ENCODE measurements at regions not wholly inside any gene's neighbourhood (a gene's known extent, or its start where the extent isn't known, plus 50 kb on each side); places are given as distances from the start of the nearest gene placed in this dataset.

- TF ChIP-seq EP300 (IDR thresholded peaks at IDR 0.05) (no peak), POLR2A (IDR thresholded peaks at IDR 0.05; ENCODE audit: low read length) (no peak), CTCF (IDR thresholded peaks at IDR 0.05) (no peak)
These were observed 85.9 kb upstream of the IGF1R start for GRCh38 chr15:98562331-98562937.

Data from A549 (cell line).